Epithelial cell of proximal tubule (primary cell): ENCODE measurements at regions not wholly inside any gene's neighbourhood (a gene's known extent, or its start where the extent isn't known, plus 50 kb on each side); places are given as distances from the start of the nearest gene placed in this dataset.

Source experiments
- DNase-seq: peaks from one replicate; pipeline ENCODE4 v3.0.0-alpha.2; 2011; ENCODE audit warnings: low read depth
- H3K4me3 ChIP-seq: 2 replicates; pipeline ENCODE4 v1.5.1; 2011; ENCODE audit warnings: low read depth, mild to moderate bottlenecking, low read length
- TF ChIP-seq, protein P1 (sequence below): conservative IDR thresholded peaks from 2 replicates; pipeline ENCODE4 v1.5.1; 2012; ENCODE audit warnings: low read depth, mild to moderate bottlenecking, low read length

DNA sequence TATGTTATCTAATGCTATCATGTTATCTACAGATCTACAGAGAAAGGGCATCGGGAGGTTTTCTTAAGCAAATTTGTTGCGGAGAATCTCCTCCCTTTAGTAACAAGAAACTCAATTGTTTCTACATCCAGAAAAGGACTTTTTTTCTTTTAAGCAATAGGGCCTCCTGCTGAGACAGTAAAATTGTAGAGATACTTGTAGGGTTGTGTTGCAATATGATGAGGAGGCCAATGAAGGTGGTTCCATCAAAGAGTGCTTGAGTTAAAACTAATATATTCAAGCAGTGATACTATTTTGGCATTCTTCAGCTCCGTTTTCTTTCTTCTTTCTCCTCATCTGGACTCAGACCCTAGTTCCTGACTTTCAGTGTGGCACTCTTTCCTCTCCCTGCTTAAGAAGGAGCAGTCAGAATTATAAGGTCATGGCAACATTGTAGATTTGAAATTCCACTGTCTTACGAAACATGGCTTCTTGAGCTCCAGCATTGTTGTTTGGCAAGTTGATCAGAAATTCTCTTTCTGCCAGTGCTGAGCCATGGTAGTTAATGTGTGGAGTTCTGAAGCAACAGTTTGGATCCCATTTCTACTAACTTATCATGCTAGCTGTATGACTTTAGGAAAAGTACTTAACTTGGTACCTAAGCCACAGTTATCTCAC, 202.0 kb upstream of the SLC14A2 start:
- peak; percentile 25 for DNase-seq
- TF ChIP-seq, protein P1, sequence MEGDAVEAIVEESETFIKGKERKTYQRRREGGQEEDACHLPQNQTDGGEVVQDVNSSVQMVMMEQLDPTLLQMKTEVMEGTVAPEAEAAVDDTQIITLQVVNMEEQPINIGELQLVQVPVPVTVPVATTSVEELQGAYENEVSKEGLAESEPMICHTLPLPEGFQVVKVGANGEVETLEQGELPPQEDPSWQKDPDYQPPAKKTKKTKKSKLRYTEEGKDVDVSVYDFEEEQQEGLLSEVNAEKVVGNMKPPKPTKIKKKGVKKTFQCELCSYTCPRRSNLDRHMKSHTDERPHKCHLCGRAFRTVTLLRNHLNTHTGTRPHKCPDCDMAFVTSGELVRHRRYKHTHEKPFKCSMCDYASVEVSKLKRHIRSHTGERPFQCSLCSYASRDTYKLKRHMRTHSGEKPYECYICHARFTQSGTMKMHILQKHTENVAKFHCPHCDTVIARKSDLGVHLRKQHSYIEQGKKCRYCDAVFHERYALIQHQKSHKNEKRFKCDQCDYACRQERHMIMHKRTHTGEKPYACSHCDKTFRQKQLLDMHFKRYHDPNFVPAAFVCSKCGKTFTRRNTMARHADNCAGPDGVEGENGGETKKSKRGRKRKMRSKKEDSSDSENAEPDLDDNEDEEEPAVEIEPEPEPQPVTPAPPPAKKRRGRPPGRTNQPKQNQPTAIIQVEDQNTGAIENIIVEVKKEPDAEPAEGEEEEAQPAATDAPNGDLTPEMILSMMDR, result no peak
- no peak overlapping the region for H3K4me3 ChIP-seq

DNA sequence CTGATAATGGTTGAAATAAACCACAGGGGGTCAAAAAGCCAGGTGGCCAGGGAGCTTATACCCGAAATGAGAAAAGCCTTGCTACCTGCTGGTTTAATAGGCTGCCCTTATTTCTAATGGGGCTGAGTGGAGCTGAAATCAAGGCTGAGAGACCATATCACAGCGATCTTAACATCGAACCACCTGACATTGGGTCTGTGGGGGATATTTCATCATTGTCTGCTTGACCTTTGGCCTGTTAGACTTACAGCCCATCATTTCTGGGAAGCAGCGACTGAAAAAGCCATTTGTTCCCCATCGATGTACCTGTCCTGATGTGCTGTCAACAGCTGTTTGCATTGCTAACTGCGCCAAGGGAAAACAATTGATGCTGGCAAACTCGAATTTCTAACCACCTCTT, 199.7 kb upstream of the SLC14A2 start:
- TF ChIP-seq, protein P1, result no peak
- DNase-seq, result no peak
- H3K4me3 ChIP-seq, result no peak overlapping the region

DNA sequence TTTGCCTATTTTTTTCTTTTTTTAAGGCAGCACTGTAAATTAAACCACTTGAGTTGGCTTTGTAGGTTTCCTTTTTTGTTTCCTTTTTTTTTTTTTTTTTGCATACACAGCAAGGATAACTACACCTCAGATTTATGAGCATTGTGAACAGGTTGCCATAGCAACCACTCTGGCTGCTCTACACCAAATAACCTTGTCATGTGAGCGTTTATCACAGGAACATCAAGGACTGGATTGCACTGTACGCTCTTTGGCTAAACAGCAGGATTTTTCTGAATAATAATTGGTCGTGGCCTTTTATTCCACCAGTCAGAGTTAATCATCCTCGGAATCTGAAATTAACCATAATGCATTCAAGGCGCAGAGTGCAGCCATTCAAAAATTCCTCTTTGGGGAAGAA, 199.1 kb upstream of the SLC14A2 start:
- TF ChIP-seq, protein P1, result no peak
- no peak overlapping the region for H3K4me3 ChIP-seq
- no peak for DNase-seq

DNA sequence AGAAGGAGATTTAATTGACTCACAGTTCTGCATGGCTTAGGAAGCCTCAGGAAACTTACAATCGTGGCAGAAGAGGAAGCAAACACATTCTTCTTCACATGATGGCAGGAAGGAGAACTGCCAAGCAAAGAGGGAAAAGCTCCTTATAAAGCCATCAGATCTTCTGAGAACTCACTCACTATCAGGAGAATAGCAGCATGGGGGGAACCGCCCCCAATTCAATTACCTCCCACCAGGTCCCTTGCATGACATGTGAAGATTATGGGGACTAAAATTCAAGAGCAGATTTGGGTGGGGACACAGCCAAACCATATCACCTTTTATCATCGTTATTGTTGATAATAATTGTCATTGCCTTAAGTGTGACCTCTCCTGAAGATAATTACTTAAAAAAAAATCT, 197.9 kb upstream of the SLC14A2 start:
- no peak overlapping the region for H3K4me3 ChIP-seq
- TF ChIP-seq, protein P1, result no peak
- no peak for DNase-seq

DNA sequence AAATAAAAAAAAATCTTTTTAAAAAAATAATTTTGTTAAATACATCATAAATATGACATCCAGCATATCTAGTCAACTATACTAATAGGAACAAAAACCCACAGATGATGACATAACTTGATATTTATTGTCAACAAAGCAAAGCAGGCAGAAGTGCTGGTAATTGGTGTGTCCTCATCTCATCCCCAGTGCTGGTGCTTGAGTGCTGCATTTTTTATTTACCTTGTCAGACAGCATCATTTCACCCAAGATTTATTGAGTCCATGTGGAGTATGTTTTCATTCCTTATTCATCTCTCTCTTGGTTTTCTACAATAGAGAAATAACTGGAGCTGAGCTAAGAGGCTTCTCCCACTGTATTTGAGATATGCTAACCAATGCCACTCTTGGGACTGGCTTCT, 191.6 kb upstream of the SLC14A2 start:
- TF ChIP-seq, protein P1, result no peak
- H3K4me3 ChIP-seq, result no peak overlapping the region
- no peak for DNase-seq

DNA sequence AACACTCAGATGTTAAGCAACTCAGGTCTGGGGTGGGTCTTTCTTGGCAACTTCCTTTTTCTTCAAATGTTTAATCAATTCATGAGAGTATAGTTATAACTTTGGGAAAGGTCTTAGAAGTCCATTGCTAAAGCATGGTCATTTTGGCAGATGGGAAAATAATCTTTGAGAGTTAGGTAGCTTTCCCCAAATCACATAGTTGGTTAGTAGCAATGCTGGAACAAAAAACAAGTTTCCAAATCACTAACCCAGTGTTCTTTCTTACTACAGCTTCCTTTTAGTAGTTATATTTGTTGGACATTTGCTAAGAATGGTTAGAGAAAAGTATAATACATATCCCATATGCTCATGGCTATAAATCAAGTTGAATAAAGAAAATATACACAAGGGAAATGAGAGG, 185.2 kb upstream of the SLC14A2 start:
- TF ChIP-seq, protein P1, result no peak
- DNase-seq, result no peak
- H3K4me3 ChIP-seq, result no peak overlapping the region

DNA sequence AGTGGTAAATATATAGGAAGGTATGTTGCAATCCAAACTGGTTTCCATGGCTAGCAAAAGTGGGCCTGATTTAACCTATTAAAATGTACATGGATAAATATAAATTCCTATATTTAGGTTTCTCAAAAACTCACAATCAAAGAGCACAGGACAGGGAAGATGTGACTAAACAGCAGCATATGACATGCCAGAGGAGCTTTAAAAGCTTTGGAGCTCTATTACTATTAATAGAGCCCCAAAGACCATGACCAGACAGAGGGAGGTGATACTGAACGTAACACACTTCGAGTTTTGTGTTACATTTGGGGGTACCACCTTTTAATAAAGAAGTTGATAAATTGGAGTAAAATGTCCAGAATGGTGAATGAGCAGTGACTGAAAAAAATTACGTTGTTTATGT, 179.5 kb upstream of the SLC14A2 start:
- H3K4me3 ChIP-seq, result no peak overlapping the region
- TF ChIP-seq, protein P1, result no peak
- no peak for DNase-seq
